ENCODE measurements at regions not wholly inside any gene's neighbourhood (a gene's known extent, or its start where the extent isn't known, plus 50 kb on each side); places are given as distances from the start of the nearest gene placed in this dataset.

- DNase-seq = no peak
Measured at GRCh38 chr5:155434267-155434666, 420.7 kb downstream of the KIF4B start.

- DNase-seq = peak; percentile 23
Measured at GRCh38 chr5:155434681-155435080, 421.1 kb downstream of the KIF4B start.

DNA sequence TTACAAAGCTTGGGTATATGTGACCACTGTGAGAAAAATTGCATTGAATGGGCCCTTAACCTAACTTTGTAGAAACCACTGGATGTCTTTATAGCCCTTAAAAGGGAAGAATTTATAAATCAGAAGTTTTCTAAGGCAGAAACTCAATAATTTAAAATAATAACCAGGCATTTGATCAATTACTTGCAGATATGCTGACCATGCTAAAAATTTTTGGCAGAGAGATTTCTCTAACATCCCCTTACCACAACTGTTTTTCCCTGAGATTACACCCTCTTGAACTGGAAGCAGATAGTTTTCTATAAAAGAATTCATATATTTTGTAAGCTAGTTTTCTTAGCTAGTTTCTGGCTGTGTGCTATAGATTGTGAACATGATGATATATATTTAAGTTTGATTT, 428.3 kb downstream of the KIF4B start:
- no peak for DNase-seq

DNA sequence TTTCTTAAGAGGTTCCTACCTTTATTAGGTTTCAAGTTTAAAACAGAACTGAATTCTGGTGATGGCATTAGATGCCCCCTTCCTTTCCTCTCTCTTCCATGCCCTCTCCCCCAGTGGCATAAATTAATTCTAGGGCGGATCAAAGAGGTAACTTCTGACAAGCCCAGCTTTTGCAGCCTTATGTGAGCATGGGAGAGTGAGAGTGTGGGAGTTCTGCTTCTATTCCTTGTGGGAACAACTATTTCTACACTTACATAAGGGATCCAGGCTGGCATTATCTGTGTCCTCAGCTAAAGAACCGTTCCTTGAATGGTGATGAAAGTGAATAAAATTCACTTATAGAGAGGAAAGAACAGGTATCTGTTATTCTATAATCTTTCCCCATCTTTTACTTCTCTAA, 437.6 kb downstream of the KIF4B start:
- DNase-seq = no peak

DNA sequence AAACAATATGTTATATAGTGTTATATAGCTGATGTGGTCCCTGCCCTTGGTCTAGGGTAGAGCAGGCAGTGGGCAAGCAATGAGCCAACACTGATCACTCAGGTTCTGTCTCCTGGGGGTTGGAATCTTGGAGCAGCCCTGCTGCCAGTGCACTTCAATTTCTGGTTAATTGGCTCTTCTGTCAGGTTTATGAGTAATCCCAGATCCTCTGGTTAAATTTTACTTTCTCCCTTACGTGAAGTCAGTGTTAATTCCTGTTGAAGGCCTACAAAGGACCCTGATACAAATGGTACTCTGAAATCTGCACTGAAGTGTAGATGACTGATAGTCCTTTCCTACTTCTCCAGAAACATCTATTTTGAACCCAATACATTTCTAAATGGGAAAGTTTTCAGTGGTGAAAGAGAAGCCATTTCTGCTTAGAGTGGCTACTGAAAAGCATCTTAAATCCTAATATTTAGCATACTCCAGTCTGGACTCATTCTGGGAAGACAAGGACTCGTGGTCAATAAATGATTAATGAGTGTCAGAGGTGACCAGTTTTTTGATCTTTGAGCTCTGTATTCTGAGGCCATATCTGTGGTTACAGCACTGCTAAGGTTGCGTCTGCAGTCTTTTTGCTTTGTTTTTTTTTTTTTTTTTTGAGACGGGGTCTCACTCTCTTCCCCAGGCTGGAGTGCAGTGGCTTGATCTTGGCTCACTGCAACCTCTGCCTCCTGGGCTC, 442.4 kb downstream of the KIF4B start:
- no peak for DNase-seq

- DNase-seq = no peak
Measured at GRCh38 chr5:155459889-155460500, 446.4 kb downstream of the KIF4B start.

GRCh38 chr5:155460501-155460931, 447.0 kb downstream of the KIF4B start:
- no peak for DNase-seq

DNA sequence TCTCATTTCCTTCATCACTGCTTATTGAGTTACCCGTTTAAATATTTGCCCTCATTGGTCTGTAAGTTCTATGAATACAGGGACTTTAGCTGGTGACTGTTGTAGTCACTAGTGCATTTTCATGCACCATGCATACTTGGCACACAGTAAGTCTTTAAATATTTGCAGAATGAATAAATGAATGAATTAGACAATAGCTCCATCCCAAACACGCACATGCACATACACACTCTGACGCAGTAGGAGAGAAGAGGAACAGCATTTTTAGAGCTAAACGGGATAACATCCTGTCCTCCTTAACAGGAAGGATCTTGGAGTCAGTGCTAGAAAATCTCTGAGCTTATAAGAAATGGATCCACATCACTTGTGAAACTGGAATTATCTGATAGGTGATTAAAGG, 447.7 kb downstream of the KIF4B start:
- DNase-seq = no peak

GRCh38 chr5:155466851-155467250, 453.3 kb downstream of the KIF4B start:
- no peak for DNase-seq

GRCh38 chr5:155471027-155471426, 457.5 kb downstream of the KIF4B start:
- DNase-seq = no peak

- DNase-seq = no peak
Measured at GRCh38 chr5:155472780-155473179, 459.2 kb downstream of the KIF4B start.

DNA sequence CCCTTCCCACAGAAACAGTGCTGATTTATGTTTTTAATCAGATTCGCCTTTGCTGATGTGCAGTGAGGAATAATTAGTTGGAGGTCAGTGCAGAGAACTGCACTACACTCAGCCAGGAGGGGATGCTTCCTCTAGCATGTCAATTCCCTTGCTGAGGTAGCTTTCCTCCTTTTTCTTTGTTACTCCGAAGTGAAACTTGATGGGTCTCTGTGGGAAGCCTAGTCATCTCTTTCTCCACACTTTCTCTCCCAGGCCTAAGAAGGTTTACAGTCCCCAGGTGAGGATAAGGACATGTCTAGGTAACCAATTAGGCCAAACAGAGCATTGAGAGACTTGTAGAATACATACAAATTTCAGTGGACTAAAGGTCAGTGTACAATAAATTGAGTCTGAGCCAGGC, 461.8 kb downstream of the KIF4B start:
- DNase-seq = no peak

DNA sequence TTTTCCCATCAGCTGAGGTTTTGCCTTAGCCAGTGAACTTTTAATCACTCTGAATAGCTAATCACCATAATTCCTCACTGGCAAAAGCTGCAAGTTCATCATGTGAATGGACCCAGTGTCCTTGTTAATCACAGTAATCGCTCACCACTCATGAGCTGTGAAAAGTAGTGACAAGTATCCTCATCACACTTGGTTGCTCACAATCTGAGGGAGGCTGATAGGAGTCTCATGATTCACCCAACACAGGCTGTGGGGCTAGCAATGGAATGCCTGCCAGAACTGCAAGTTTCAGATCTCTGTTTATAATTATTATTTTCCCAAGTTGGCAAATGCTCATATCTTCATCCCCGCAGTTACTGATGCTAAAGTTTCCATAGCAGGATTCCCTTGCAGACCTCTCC, 467.2 kb downstream of the KIF4B start:
- no peak for DNase-seq

- DNase-seq = no peak
Measured at GRCh38 chr5:155481182-155481581, 467.6 kb downstream of the KIF4B start.

- DNase-seq = no peak
Measured at GRCh38 chr5:155482428-155482827, 468.9 kb downstream of the KIF4B start.

DNA sequence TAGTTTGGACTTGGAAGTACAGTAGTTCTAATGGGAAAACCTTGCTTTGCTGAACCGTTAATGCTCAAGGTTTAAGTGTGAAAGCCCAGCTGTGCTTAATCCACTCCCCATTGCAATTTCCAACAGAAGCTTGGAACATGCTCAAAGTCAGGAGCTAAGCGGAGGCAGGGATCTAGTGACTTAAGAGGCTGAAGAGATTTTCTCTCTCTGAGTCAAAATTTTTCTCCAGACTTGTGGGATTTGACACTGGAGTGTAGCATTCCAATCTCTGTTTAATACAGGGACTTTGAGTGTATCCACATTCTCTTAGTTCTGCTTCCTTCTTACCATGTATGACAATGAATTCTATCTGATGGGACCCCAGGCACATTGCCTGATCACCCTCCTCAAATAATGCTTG, 471.8 kb downstream of the KIF4B start:
- no peak for DNase-seq

DNA sequence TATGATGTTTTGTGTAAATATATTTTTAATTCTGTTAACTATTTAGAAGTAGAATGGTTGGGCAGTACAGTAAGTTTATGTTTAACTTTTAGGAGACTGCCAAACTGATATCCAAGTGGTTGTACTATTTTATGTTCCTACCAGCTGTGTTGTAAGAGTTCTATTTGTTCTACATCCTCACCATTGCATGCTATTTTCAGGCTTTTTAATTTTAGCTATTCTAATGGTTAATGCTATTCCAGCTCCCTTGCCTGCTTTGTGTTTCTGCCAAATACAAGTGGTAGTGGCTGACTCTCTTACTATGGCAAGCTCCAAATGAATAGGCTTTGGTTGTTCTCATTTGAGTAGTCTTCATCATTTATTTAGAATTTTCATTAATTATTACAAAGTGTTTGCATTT, 476.4 kb downstream of the KIF4B start:
- no peak for DNase-seq

DNA sequence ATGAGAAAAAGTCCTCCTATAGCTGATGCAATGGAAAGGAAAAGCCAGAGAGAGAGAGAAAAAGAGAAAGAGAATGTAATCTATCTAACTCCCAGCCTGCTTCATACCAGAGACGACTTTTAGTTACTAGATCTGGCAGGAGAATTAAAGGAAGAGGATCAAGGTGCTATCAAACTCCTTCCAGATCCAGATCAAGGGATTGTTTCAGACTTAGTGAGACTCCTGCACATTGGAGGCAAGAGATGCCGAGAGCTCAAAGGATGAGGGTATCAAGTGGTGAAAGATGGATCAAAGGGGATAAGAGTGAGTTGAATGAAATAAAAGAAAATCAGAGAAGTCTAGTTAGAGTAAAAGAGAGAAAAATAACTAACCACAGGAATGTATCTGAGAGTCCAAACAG, 478.6 kb downstream of the KIF4B start:
- DNase-seq = no peak

GRCh38 chr5:155504606-155505005, 491.1 kb downstream of the KIF4B start:
- no peak for DNase-seq

DNA sequence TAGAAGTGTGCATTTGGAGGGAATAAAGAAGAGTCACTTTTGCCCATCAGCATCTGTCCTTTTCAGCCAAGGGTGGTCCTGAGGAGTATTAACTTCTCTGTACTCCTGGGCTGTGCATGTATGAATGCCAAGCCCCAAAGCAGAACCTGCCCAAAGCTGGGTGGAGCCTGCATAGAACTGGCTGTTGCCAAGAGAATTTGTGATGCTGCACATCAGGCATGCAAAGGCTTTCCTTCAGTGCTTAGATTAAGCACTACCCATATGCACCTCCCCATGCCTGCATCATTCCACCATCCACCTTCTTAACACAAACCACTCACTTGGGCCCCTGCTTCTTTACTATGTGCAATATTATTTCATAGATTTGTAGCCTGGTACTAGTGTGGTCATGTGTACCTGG, 493.8 kb downstream of the KIF4B start:
- no peak for DNase-seq

DNA sequence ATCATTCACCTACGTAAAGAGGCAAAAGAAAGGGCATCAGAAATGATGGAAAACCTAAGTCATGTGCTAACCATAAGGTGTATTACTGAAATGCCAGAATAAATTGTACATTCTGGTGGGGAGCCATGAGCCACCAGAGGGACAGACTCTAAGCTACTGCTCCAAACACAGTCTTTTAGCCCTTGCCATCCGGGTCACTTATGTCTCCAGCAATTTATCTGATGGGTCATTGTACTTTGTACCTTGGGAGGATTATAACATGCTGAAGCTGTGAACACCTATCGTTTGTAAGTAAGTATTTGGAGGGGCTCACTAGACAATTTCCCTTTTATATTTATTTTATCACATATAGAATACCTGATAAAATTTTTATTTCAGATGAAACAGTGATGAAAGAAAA, 495.1 kb downstream of the KIF4B start:
- DNase-seq = no peak

GRCh38 chr5:155512329-155512728, 498.8 kb downstream of the KIF4B start:
- DNase-seq = no peak

- no peak for DNase-seq
Measured at GRCh38 chr5:155514105-155514563, 500.6 kb downstream of the KIF4B start.

DNA sequence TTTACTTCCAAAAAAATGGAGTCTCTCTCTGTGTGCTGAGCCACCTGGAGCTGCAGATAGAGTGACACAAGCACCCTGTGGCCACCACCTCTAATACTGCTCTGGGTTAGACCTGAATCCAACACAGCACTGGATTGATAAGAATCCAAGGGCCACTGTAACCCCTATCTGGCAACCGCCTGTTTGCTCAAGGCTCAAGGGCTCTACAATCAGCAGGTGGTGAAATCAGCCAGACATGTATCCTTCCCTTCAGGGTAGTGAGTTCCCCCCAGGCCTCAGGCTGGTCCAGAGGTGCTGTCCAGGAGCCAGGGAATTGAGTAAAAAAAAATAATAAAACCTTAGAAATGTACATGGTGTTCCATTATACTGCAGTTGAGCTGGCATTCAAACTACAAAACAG, 509.0 kb downstream of the KIF4B start:
- DNase-seq = no peak

DNA sequence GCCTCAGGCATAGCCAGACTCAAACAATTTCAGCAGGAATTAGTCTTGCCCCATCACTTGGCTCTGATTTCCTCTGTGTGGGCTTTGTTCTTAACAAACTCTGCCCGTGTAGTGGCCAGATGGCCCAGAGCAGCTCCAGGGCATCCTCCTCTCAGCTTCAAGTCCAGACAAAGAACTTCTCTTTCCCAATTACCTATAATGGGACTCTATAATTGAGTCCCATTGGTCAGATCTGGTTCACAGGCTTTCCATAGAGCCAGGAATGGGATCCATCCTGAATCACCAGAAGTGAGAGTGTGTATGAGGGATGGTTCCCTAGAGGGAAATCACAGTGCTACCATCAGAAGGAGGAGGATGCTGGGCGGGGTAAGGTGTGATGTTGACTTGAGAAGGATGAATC, 515.8 kb downstream of the KIF4B start:
- no peak for DNase-seq
